ENCODE measurements at regions not wholly inside any gene's neighbourhood (a gene's known extent, or its start where the extent isn't known, plus 50 kb on each side); places are given as distances from the start of the nearest gene placed in this dataset.
A peak's percentile ranks its signal among the peaks of the same experiment; 100 is the strongest.
"Not testable (repeated sequence)": the region's sequence is repeated elsewhere in the genome, so short reads cannot be mapped to it uniquely, and the experiment has no call there.

DNA sequence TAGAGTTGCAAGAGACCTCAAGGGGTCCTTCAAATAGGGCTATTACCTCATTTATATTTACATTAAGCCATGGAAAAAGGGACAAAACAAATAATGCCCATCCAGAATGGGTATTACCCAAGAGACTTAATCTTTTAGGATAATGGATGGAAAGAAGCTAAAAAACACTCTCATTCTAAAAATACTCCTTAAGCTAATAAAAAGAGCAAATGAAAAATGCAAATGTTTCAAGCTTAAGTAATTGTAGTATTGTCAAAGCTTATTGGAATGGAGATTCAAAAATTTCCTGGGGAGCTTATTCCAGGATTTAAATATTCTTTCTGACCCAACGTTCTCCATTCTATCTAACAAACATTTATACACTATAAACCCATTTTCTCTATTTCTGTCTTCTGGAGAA, 107.8 kb upstream of the SPIN4 start:
- no peak for ATAC-seq

DNA sequence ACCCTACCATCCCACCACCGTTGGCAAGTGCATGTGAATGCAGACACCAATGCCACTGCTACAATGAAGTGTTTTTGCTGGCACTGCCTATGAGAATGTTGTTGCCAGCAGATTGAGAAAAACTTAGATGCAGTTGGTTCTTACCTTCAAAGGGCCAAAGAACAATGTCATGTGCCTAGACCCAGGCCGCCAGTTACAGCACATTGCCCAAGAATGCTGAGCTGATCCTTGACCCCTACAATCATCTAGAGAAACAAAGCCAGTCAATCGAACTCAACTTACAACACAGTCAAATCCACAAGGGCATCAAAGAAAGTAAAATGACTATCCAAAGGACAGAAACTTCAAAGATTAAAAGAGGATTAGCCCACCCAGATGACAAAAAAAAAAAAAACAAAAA, 102.4 kb upstream of the SPIN4 start:
- ATAC-seq, result no peak

DNA sequence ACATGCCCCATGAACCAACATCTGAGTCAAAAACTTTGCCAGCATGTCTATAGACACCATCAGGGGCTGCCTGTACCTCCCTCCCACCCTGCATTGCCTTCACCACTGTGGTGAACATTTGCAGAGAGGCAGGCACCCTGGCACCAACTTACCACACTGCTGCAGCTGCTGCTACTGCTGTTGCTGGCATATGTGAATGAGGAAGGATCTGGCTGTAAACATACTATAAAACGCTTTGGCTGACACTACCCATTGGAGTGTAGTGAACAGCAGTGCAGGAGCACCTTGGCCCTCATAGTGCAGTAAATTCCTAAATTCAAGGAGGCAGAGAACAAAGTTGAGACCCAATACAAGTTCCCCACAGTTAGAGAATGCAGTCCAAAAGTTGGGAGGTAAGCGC, 90.6 kb upstream of the SPIN4 start:
- ATAC-seq, result no peak

DNA sequence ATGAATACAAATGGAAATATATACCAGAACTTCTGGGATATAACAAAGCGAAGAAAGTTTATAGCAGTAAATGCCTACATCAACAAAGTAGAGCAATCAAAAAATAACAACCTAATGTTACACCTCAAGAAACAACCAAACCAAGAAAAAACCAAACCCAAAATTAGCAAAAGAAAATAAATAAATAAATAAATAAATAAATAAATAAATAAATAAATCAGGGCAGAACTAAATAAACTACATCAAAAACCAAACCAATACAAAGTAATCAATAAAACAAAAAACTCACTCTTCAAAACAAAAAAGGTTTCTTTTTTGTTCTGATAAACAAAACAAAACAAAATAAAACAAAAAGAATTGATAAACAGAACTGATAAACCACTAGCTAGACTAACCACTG, 88.4 kb upstream of the SPIN4 start:
- no peak for ATAC-seq

DNA sequence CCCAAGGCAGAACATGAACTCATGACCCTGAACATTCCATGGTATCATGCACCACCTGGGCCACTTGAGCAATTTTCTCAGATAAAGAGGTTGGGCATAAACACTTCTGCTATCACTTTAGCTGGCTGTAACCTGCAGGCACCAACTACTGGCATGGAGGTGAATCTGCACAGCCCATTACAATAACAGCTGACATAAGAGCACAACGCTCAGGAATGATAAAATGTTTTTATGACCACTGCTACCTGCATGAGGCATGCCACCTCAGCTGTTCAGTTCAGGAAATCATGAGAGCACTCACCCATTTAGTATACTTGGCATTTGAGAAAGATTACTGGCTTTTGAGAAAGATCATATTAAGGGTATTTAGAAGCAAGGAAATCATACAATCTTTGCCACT, 85.7 kb upstream of the SPIN4 start:
- no peak for ATAC-seq

DNA sequence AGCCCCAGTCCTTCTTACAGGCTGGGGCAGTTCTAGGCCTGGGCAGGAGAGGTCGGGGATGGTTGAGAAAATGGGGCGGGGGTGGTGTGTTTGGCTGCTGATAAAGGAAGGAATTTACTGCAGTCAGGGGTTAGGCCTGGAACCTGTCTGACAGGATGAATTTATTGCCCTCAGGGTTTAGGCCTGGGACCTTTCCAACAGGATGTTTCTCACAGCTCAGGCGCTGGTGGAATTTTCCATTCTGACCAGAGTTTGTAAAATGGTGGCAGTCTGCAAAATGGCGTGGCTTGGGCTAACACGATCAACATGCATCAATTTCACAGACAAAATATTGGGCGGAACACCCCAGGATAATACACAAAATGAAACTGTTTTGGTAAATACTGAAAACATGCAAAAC, 83.5 kb upstream of the SPIN4 start:
- ATAC-seq, result peak; percentile 83

DNA sequence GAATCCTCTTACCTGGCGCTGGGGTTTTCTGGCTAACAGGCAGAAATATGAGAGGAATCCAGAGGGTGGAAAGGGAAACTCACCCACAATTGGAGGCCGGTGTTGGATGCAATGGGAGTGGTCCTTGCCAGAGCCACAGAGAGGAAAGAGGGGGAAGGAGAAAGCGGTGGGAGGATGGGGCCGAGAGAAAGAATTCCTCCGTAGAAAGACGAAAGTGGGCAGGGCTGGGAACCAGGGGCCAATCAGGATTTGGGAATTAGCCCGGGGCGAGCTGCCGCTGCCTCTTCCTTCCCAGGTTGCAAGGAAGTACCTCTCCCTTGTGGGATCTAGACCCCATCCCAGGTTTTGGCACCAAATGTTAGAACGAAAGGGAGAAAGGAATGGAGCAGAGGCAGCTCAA, 83.1 kb upstream of the SPIN4 start:
- ATAC-seq, result no peak

DNA sequence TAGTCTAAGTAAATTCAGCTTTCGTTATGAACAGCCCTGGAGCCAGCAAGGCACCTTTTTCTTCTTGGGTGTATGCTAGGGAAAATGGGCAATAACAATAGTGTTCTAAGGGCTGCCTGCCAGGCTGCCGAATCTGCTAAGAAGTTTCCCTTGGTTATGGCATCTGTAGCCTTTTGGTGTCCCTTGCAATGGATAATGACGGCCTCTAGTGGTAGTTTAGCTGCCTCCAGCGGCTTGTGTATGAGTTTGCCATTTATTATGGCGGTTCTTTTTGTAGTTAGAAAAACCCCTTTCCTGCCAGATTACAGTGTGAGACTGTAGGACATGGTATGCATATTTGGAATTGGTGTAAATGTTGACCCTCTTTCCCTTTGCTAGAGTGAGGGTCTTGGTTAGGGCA, 78.9 kb upstream of the SPIN4 start:
- ATAC-seq, result no peak

DNA sequence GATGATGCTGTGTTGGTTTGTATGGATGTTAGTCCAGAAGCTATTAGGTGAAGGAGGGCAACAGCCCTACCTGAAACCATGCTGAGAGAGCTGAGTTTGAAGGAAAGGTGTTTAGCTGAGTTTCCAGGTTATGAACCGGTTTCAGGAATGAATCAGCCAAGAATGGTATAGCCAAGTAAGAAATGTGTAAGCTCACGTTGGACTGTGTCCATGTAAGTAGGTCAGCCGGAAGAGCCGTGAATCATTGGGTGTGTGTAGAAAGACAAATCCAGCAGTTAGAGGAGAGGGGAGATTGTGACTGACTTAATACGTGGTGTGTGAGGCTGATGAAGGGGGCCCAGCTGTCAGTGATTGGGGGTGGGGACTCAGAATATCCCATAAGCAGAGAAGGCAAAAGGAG, 77.2 kb upstream of the SPIN4 start:
- ATAC-seq, result peak; percentile 82

DNA sequence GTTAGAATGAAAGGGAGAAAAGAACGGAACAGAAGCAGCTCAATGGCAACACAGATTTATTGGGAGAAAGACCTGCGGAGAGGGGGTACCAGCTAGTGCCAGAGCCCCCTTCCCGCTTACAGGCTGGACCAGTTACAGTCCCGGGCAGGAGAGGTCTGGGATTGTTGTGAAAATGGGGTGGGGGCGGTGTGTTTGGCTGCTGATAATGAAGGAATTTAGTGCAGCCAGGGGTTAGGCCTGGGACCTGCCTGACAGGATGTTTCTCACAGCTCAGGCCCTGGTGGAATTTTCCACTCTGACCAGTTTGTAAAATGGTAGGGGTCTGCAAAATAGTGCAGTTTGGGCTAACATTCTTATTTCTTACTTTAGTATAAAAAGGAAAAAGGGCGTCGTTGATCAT, 75.4 kb upstream of the SPIN4 start:
- no peak for ATAC-seq

DNA sequence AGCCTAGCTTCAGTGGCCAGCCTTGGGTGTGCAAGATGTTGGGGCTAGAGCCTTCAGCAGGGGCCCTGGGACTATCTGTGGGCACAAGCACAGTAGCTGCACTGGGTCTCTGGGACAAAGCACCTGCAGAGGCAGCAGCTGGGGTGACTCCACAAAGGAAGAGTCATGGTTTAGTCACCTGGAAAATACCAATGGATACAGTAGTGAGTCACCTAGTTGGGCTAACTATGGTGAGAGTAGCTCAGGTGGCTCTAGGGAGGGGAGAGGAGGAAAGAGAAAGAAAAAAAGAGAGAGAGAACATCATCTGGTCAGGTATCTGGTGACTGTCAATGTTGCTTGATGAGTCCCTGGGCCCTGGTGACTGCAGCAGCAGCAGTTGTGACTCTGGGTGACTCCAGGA, 72.9 kb upstream of the SPIN4 start:
- ATAC-seq, result peak; percentile 95

DNA sequence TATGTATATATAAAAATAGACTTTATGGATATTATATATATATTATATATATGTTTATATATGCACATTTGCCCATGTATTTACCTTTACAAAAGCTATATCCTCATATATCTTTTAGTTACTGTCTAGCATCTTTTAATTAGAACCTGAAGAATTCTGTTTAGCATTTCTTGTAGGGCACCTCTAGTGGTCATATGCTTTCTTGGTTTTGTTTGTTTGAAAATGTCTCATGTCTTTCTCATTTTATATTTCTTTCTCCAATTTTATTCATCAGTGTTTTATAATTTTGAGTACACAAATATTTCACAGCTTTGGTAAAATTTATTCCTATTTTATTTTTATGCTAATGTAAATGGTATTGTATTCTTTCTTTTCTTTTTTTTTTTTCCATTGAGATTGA, 70.3 kb upstream of the SPIN4 start:
- no peak for ATAC-seq

DNA sequence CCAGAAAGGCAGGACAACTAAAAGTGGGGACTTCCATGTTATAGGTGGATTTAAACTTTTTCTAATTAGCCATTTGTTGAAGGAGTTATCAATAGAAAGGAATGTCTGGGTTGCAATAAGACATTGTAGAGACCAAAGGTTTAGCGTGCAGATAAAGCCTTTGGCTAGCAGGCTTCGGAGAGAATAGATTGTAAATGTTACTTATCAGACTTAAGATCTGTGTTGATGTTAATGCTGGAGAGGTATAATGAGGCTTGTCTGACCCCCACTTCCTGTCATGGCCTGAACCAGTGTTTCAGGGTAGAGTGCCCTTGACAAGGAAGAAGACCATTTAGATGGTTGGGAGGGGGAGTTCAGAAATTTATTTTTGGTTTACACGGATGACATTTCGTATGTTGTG, 67.1 kb upstream of the SPIN4 start:
- ATAC-seq, result no peak

DNA sequence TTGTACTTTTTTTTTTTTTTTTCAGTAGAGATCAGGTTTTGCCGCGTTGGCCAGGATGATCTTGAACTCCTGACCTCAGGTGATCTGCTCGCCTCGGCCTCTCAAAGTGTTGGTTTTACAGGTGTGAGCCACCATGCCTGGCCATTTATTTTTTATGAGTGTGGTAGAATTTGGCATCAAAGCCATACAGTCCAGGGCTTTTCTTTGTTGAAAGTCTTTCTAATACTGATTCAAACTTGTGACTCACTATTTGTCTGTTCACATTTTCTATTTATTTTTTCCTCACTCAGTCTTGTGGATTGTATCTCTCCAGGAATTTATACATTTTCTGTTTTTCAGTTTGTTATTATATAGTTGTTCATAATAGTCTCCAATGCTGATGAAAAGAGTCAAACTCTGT, 66.5 kb upstream of the SPIN4 start:
- ATAC-seq, result no peak

DNA sequence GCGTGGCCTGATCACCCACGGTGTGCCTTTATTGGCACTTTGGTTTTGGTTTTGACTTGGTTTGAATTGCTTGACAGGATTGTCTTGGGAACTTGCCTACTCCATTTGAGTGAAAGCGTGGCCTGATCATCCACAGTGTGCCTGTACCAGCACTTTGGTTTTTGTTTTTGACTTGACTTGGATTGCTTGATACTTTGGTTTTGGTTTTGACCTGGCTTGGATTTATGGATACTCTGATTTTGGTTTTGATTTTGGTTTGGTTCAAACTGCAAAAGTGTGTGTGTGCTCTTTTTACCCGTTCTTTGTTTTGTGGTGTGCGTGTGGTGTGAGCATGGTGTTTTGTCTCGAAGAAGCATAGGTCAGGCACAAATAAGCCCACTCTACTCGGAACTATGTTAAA, 58.8 kb upstream of the SPIN4 start:
- ATAC-seq, result not testable (repeated sequence)

DNA sequence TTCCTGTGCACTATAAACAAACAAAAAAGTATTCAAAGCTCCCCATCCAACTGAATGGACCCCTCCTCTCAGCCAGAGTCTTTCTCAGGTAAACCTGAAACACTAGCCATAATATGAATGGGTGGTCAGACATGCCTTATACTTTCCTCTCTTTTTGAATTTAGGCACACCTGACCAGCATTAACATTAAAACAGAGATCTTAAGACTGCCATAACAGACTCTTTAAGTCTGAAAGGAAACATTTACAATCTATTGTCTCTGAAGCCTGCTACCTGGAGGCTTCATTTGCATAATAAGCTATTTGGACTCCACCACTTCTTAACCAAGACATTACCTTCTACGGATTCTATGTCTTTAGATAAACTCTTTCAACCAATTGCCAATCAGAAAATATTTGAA, 56.9 kb upstream of the SPIN4 start:
- no peak for ATAC-seq

DNA sequence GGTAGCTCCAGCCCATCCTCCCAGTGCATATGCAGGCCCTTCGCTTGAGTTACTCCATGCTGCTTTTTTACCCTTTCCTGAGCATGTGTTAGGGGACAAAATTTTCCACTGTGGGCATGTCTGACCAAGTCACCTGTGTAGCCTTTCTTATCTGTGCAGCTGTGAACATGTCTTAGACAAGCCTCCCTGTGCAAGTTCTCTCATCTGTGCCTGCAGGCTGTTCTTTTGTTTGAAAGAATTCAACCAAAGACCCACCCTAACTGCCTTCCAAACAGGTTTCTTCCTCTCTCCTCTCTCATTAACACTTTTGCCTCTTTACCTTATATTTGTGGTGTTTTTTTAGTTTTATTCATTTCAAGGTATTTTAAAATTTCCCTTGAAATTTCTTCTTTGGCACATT, 53.2 kb upstream of the SPIN4 start:
- ATAC-seq, result no peak

DNA sequence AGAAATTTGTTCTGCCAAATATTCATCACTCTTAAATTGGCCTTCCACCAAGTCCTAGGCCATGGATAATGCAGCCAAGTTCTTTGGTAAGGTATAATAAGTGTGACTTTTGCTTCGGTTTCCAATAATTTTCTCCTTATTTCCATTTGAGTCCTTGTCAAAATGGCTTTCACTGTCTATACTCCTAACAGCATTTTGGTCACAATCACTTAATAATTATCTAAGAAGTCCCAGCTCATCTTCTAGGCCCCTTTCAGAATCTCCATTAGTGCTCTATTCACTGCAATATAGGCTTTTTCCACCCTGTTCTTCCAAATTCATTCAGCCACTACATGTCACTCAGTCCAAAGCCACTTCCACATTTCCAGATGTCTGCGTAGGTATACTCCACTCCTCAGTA, 51.0 kb upstream of the SPIN4 start:
- no peak for ATAC-seq
